ENCODE measurements at regions not wholly inside any gene's neighbourhood (a gene's known extent, or its start where the extent isn't known, plus 50 kb on each side); places are given as distances from the start of the nearest gene placed in this dataset.

DNA sequence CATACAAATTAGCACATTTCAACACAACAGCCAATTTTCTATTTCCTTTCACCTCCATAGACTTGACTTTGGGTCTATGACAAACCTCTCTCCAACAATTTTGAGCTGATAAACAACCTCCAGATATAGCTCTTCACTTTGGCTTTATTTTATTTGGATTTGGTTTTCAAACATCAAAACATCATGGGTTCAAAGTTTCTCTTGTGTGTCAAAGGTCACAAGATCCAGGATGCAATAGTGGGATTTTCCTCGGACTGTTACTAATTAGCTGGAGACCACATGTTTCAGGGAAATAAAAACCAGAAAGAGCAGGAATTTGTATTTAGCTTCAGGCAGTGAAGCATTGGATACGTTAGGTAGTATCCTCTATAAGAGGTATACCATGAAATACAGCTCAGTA is 351.0 kb upstream of the SOX9 start:
- no peak for TF ChIP-seq EZH2phosphoT487 (conservative IDR thresholded peaks at IDR 0.05; ENCODE audit: low read length)
- TF ChIP-seq, protein P1, sequence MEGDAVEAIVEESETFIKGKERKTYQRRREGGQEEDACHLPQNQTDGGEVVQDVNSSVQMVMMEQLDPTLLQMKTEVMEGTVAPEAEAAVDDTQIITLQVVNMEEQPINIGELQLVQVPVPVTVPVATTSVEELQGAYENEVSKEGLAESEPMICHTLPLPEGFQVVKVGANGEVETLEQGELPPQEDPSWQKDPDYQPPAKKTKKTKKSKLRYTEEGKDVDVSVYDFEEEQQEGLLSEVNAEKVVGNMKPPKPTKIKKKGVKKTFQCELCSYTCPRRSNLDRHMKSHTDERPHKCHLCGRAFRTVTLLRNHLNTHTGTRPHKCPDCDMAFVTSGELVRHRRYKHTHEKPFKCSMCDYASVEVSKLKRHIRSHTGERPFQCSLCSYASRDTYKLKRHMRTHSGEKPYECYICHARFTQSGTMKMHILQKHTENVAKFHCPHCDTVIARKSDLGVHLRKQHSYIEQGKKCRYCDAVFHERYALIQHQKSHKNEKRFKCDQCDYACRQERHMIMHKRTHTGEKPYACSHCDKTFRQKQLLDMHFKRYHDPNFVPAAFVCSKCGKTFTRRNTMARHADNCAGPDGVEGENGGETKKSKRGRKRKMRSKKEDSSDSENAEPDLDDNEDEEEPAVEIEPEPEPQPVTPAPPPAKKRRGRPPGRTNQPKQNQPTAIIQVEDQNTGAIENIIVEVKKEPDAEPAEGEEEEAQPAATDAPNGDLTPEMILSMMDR (IDR thresholded peaks at IDR 0.05; ENCODE audit: insufficient read depth, low read length, poor library complexity, severe bottlenecking): no peak
